GM12878 (cell line): ENCODE measurements at regions not wholly inside any gene's neighbourhood (a gene's known extent, or its start where the extent isn't known, plus 50 kb on each side); places are given as distances from the start of the nearest gene placed in this dataset.

ENCODE experiments used
- ATAC-seq: fragments of 200-7000 bp; cut with Tn5 transposase; 3 replicates; pipeline ENCODE4 v1.9.1; 2020; ENCODE audit warnings: mild to moderate bottlenecking, moderate library complexity
- BruUV-seq: library from RNA; stranded (reverse); fragments of 400-500 nt; replicated peaks from 2 replicates; lab custom pipeline; 2021; lab: Mats Ljungman, UMichigan
- CTCF ChIA-PET: fragments of 300-600 bp; sonication (Branson Sonifier 250); formaldehyde crosslinking; extraction: SDS; loops from one replicate; lab custom pipeline; 2021; ENCODE audit warnings: inconsistent platforms; lab: Yijun Ruan, JAX
- POLR2A ChIA-PET: fragments of 350-600 bp; formaldehyde crosslinking; extraction: SDS; loops from one replicate; lab custom pipeline; 2021; ENCODE audit warnings: inconsistent platforms; lab: Charles Lee
- RAD21 ChIA-PET: fragments of 300-600 bp; sonication (Branson Sonifier 250); formaldehyde crosslinking; loops from one replicate; lab custom pipeline; 2023; ENCODE audit warnings: antibody characterized with exemption; ENCODE audit not compliant: unreplicated experiment; lab: Charles Lee
- SMC1A ChIA-PET: fragments of 300-600 bp; sonication (Branson Sonifier 250); formaldehyde crosslinking; loops from one replicate; lab custom pipeline; 2023; ENCODE audit not compliant: unreplicated experiment, uncharacterized antibody; lab: Charles Lee
- DNase-seq: peaks from one replicate; pipeline ENCODE4 v3.0.0-alpha.2; 2011; ENCODE audit warnings: low read depth, low spot score
- FAIRE-seq: peaks from 3 replicates; lab custom pipeline; 2011; peaks lifted over from hg19 to GRCh38; lab: Jason Lieb, UNC
- H2AFZ ChIP-seq: 2 replicates; pipeline ENCODE4 v1.6.0; 2011; ENCODE audit warnings: low read depth, low read length, control low read depth; ENCODE audit not compliant: control insufficient read depth
- H3K27ac ChIP-seq: 2 replicates; pipeline ENCODE4 v1.5.1; 2011; ENCODE audit warnings: control low read depth; ENCODE audit not compliant: control insufficient read depth, insufficient read depth
- H3K27me3 ChIP-seq, 2 experiments: replicated peaks in 1 of 2; 2 replicates each; pipeline versions ENCODE4 v1.6.0 to v1.6.1; 2011; ENCODE audit warnings: low read length in 1 of 2; ENCODE audit not compliant: control insufficient read depth in 2 of 2, insufficient read depth in 2 of 2
- H3K36me3 ChIP-seq, 2 experiments: 2 replicates each; pipeline ENCODE4 v1.5.1; 2011; ENCODE audit warnings: low read length in 1 of 2; ENCODE audit not compliant: control insufficient read depth in 2 of 2, insufficient read depth in 2 of 2
- H3K4me1 ChIP-seq: 2 replicates; pipeline ENCODE4 v1.6.1; 2011; ENCODE audit warnings: mild to moderate bottlenecking, low read length, moderate library complexity, mixed read lengths; ENCODE audit not compliant: control insufficient read depth, insufficient read depth
- H3K4me2 ChIP-seq: 2 replicates; pipeline ENCODE4 v1.6.0; 2011; ENCODE audit warnings: control low read depth; ENCODE audit not compliant: control insufficient read depth, insufficient read depth
- H3K4me3 ChIP-seq: fragments of 200-600 bp; sonication (generic); 2 replicates; pipeline ENCODE4 v1.5.1; 2016
- H3K79me2 ChIP-seq: 2 replicates; pipeline ENCODE4 v1.6.0; 2011; ENCODE audit warnings: low read length; ENCODE audit not compliant: control insufficient read depth, insufficient read depth
- H3K9ac ChIP-seq: 2 replicates; pipeline ENCODE4 v1.8.0; 2011; ENCODE audit warnings: low read length, control low read depth, mixed read lengths; ENCODE audit not compliant: control insufficient read depth, insufficient read depth
- H3K9me3 ChIP-seq: replicated peaks from 3 replicates; pipeline ENCODE4 v1.5.1; 2011; ENCODE audit warnings: mild to moderate bottlenecking, low read length; ENCODE audit not compliant: control insufficient read depth, insufficient read depth
- H4K20me1 ChIP-seq: 2 replicates; pipeline ENCODE4 v1.6.0; 2011; ENCODE audit not compliant: control insufficient read depth, insufficient read depth
- BCLAF1 ChIP-seq: fragments of 450-650 bp; IDR thresholded peaks from 2 replicates; pipeline ENCODE4 v1.6.1; 2017; ENCODE audit warnings: antibody characterized with exemption, mild to moderate bottlenecking, moderate library complexity
- CHD1 ChIP-seq: IDR thresholded peaks from 2 replicates; pipeline ENCODE4 v1.6.1; 2012; ENCODE audit warnings: low read depth, low read length, improper control_type of control experiment
- SIN3A ChIP-seq: IDR thresholded peaks from 2 replicates; pipeline ENCODE4 v1.6.1; 2012; ENCODE audit warnings: low read depth, low read length, improper control_type of control experiment
- SIX5 ChIP-seq: IDR thresholded peaks from 2 replicates; pipeline ENCODE4 v1.6.1; 2011; ENCODE audit warnings: mild to moderate bottlenecking, low read depth, low read length, moderate library complexity; ENCODE audit not compliant: severe bottlenecking
- WGBS: methylation state at CpG from one replicate; pipeline ENCODE4 v1.1.6; 2016; ENCODE audit warnings: low lambda C conversion rate; ENCODE audit not compliant: insufficient replicate concordance, insufficient coverage; ENCODE audit errors: missing lambda C conversion rate; 5-methylcytosine and 5-hydroxymethylcytosine counted together
- in situ Hi-C: fragments of 300-500 bp; cut with MboI; formaldehyde crosslinking; loops from 9 replicates; pipeline ENCODE4 v1.14.3; 2018; ENCODE audit warnings: mixed read lengths
- intact Hi-C: fragments of 100-400 bp; cut with micrococcal nuclease; formaldehyde crosslinking; loops from one replicate; pipeline ENCODE4 v1.14.2; 2022; ENCODE audit not compliant: unreplicated experiment
- TF ChIP-seq, protein P1 (sequence below): fragments of 450-650 bp; formaldehyde crosslinking; IDR thresholded peaks from 2 replicates; pipeline ENCODE4 v1.5.0; 2022; ENCODE audit warnings: mild to moderate bottlenecking, missing genetic modification characterization

- DNase-seq = no peak
- Histone ChIP-seq H4K20me1 (no peaks in the 10 kb centered on the region), H3K9me3 (no peaks in the 10 kb centered on the region), H3K4me3 (no peak overlapping the region), H3K36me3 (no peaks in the 10 kb centered on the region), H3K79me2 (no peaks in the 10 kb centered on the region), H3K9ac (no peak overlapping the region), H3K4me1 (no peaks in the 10 kb centered on the region), H3K27ac (no peak overlapping the region), H3K27me3 (0 out of 4 replicates have a peak, but pooled peaks cover 0 to 2% of the 10 kb centered on the region in 2 experiments), H3K4me2 (no peak overlapping the region), H2AFZ (no peak overlapping the region)
- 8% methylated on average over 9 of the region's 9 CpGs for WGBS
- CTCF ChIA-PET = no interaction called here
- in situ Hi-C loops = no loop called here
- POLR2A ChIA-PET = no interaction called here
- TF ChIP-seq CHD1 = no peak
- TF ChIP-seq BCLAF1 = no peak
- TF ChIP-seq, protein P1, sequence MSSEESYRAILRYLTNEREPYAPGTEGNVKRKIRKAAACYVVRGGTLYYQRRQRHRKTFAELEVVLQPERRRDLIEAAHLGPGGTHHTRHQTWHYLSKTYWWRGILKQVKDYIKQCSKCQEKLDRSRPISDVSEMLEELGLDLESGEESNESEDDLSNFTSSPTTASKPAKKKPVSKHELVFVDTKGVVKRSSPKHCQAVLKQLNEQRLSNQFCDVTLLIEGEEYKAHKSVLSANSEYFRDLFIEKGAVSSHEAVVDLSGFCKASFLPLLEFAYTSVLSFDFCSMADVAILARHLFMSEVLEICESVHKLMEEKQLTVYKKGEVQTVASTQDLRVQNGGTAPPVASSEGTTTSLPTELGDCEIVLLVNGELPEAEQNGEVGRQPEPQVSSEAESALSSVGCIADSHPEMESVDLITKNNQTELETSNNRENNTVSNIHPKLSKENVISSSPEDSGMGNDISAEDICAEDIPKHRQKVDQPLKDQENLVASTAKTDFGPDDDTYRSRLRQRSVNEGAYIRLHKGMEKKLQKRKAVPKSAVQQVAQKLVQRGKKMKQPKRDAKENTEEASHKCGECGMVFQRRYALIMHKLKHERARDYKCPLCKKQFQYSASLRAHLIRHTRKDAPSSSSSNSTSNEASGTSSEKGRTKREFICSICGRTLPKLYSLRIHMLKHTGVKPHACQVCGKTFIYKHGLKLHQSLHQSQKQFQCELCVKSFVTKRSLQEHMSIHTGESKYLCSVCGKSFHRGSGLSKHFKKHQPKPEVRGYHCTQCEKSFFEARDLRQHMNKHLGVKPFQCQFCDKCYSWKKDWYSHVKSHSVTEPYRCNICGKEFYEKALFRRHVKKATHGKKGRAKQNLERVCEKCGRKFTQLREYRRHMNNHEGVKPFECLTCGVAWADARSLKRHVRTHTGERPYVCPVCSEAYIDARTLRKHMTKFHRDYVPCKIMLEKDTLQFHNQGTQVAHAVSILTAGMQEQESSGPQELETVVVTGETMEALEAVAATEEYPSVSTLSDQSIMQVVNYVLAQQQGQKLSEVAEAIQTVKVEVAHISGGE = no peak
- no peak for TF ChIP-seq SIX5
- no peak for TF ChIP-seq SIN3A
- RAD21 ChIA-PET = no interaction called here
- ATAC-seq = no peak
- intact Hi-C loops = no loop called here
- SMC1A ChIA-PET = no interaction called here
- BruUV-seq = no TSS peak
- FAIRE-seq = no peak
Measured at GRCh38 chr11:70743329-70743728, 345.0 kb downstream of the CTTN start.
